GM12892 (cell line): ENCODE measurements at regions not wholly inside any gene's neighbourhood (a gene's known extent, or its start where the extent isn't known, plus 50 kb on each side); places are given as distances from the start of the nearest gene placed in this dataset.

Experiments used
- POLR2A ChIP-seq: IDR thresholded peaks from 2 replicates; pipeline ENCODE4 v1.6.1; 2011; ENCODE audit warnings: low read depth, low read length, control low read depth
- POLR2AphosphoS5 ChIP-seq: IDR thresholded peaks from 2 replicates; pipeline ENCODE4 v1.6.1; 2011; ENCODE audit warnings: low read depth, low read length, control low read depth

GRCh38 chr7:66497346-66497745, 131.3 kb upstream of the KCTD7 start:
- TF ChIP-seq POLR2A (no peak), POLR2AphosphoS5 (no peak)
